Activated CD4-positive, alpha-beta T cell treated with anti-CD3 and anti-CD28 coated beads, Interleukin-2, amount 10 ng/mL, durations not matched to agents 7 days and 5 days (primary cell): ENCODE measurements at regions not wholly inside any gene's neighbourhood (a gene's known extent, or its start where the extent isn't known, plus 50 kb on each side); places are given as distances from the start of the nearest gene placed in this dataset.

ENCODE experiments used
- CTCF ChIA-PET: fragments of 350-600 bp; sonication (Branson Sonifier 250); formaldehyde crosslinking; loops from one replicate; lab custom pipeline; 2021; ENCODE audit warnings: antibody characterized with exemption; lab: Charles Lee
- POLR2A ChIA-PET: fragments of 350-600 bp; sonication (Branson Sonifier 250); formaldehyde crosslinking; loops from one replicate; lab custom pipeline; 2021; ENCODE audit warnings: antibody characterized with exemption; lab: Charles Lee
- DNase-seq: peaks from one replicate; pipeline ENCODE4 v3.0.0-alpha.2; 2020
- H3K27ac Mint-ChIP-seq: one replicate; pipeline ENCODE4 v1.8.0; 2021; ENCODE audit warnings: mild to moderate bottlenecking, moderate library complexity, mixed read lengths
- H3K27me3 Mint-ChIP-seq: one replicate; pipeline ENCODE4 v1.8.0; 2021; ENCODE audit warnings: mixed read lengths
- H3K36me3 Mint-ChIP-seq: one replicate; pipeline ENCODE4 v1.8.0; 2021; ENCODE audit warnings: low read depth, mixed read lengths
- H3K4me1 Mint-ChIP-seq: one replicate; pipeline ENCODE4 v1.8.0; 2021; ENCODE audit warnings: mixed read lengths
- H3K4me3 Mint-ChIP-seq: one replicate; pipeline ENCODE4 v1.8.0; 2021; ENCODE audit warnings: mild to moderate bottlenecking, moderate library complexity, mixed read lengths
- H3K9me3 Mint-ChIP-seq: one replicate; pipeline ENCODE4 v1.8.0; 2021; ENCODE audit warnings: mixed read lengths

DNA sequence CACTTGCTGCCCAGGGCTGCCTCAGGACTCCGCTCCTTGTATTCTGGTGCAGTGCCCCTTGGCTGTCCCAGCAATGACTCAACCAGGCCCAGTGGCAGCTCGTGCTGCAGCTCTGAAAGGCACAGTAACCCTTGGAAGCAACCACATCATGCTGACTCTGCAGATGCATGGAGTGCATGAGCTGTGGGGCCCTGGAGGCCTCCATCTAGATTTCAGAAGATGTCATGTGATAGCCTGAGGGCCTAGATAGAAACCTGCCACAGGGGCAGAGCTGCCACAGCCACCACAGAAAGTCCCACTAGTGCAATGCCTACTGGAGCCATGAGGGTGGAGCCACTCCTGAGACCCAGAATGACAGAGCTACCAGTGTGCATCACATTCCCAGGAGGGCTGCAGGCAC is 117.1 kb upstream of the SMAD3 start:
- Mint-ChIP-seq H3K4me1 (peaks cover 23% of the 10 kb centered on the region), H3K36me3 (no peaks in the 10 kb centered on the region), H3K4me3 (no peak overlapping the region), H3K27me3 (peaks cover 6% of the 10 kb centered on the region), H3K27ac (no peak overlapping the region), H3K9me3 (no peaks in the 10 kb centered on the region)
- DNase-seq, result no peak
- ChIA-PET CTCF (interaction anchor here (1.0 to 1.9 kb wide), 5 partner anchors 10 to 356 kb away, joined by 3 to 5 read pairs (median 4); no protein-coding TSS in a partner anchor), POLR2A (no interaction called here)

DNA sequence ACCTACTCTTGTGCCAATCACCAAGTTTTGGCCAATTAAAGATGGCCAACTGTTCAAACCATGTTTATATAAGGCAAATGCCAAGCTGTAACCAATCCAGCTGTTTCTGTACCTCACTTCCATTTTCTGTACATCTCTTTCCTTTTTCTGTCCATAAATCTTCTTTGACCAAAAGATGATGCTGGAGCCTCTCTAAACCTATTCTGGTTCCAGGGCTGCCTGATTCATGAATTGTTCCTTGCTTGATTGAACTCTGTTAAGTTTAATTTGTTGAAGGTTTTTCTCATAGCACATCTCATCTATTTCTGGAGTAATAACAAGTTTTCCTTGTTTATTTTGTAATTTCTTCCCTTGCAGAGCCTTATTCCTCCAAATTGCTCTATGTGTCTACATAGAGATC is 115.3 kb upstream of the SMAD3 start:
- CTCF ChIA-PET, result interaction anchor here (0.9 kb wide), 1 partner anchor 9 kb away, joined by 3 read pairs; no protein-coding TSS in a partner anchor
- Mint-ChIP-seq H3K4me3 (no peak overlapping the region), H3K27ac (no peak overlapping the region), H3K9me3 (no peaks in the 10 kb centered on the region), H3K4me1 (peaks cover 23% of the 10 kb centered on the region), H3K27me3 (peaks cover 6% of the 10 kb centered on the region), H3K36me3 (no peaks in the 10 kb centered on the region)
- POLR2A ChIA-PET, result interaction anchor here (0.7 kb wide), 1 partner anchor 258 kb away, joined by 3 read pairs; no protein-coding TSS in a partner anchor
- DNase-seq, result no peak

DNA sequence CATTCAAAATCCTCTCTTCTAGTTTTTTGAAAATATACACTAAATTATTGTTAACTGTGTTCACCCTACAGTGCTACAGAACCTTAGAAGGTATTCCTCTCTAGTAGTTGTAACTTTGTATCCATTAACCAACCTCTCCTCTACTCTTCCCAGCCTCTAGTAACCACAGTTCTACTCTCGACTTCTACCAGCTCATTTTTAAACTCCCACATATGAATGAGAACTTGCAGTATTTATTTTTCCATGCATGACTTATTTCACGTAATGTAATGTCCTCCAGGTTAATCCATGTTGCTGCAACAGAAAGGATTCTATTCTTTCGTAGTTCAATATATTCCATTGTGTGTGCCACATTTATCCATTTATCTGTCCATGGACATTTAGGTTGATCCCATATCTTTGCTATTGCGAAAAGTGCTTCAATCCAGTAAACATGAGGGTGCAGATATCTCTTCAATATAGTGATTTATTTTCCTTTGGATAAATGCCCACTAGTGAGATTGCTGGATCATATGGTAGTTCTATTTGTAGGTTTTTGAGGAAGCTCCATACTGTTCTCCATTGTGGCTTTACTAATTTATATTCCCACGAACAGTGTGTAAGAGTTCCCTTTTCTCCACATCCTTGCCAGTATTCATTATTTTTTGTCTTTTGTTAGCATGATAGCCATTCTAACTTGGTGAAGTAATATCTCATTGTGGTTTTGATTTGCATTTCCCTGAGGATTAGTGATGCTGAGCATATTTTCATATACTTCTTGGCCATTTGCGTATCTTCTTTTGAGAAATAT is 113.7 kb upstream of the SMAD3 start:
- ChIA-PET CTCF (no interaction called here), POLR2A (interaction anchor here (0.6 kb wide), 1 partner anchor 1026 kb away, joined by 3 read pairs; no protein-coding TSS in a partner anchor)
- Mint-ChIP-seq H3K36me3 (no peaks in the 10 kb centered on the region), H3K4me3 (no peak overlapping the region), H3K27me3 (peaks cover 6% of the 10 kb centered on the region), H3K27ac (no peak overlapping the region), H3K4me1 (peaks cover 19% of the 10 kb centered on the region), H3K9me3 (no peaks in the 10 kb centered on the region)
- DNase-seq, result no peak

DNA sequence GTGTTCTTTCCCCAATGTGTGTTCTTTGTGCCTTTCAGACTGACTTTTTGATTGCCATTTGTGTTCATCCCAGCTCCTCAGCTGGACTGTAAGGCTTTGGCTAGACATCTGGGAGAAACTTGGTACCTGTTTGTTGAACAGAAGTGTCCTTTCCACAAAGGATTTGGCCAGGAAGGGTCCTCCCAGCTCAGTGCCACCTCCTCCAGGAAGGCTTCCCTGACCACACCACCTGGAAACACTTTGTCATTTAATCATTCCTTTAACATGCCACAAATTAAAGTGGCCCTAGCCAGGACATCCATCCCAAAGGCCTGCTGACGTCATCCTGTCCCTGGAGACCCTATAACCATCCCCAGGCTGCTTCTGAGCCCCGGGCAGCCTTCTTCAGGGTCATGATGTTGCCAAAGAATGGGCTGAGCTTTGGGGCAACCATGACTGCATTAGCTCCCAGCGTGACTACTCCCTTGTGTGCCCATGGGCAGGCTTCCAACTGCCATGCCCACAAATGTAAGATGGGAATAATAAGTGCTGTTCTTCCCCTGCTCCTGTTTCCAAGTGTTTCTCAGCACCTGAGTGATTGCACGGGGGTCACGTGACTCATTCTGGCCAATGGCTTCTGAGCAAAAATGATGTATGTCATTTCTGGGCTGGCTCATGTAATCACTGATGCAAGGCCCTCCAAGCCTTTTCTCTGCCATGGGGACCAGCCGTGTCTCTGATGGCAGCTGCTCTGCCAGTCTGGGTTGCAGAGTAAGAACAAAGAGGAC is 112.5 kb upstream of the SMAD3 start:
- POLR2A ChIA-PET, result no interaction called here
- H3K4me1 Mint-ChIP-seq, result peaks cover 14% of the 10 kb centered on the region
- no peak for DNase-seq
- H3K27me3 Mint-ChIP-seq, result peaks cover 6% of the 10 kb centered on the region
- H3K27ac Mint-ChIP-seq, result no peak overlapping the region
- CTCF ChIA-PET, result interaction anchor here (1.6 kb wide), 1 partner anchor 26 kb away, joined by 4 read pairs; no protein-coding TSS in a partner anchor
- no peaks in the 10 kb centered on the region for H3K9me3 Mint-ChIP-seq
- H3K36me3 Mint-ChIP-seq, result no peaks in the 10 kb centered on the region
- H3K4me3 Mint-ChIP-seq, result no peak overlapping the region

DNA sequence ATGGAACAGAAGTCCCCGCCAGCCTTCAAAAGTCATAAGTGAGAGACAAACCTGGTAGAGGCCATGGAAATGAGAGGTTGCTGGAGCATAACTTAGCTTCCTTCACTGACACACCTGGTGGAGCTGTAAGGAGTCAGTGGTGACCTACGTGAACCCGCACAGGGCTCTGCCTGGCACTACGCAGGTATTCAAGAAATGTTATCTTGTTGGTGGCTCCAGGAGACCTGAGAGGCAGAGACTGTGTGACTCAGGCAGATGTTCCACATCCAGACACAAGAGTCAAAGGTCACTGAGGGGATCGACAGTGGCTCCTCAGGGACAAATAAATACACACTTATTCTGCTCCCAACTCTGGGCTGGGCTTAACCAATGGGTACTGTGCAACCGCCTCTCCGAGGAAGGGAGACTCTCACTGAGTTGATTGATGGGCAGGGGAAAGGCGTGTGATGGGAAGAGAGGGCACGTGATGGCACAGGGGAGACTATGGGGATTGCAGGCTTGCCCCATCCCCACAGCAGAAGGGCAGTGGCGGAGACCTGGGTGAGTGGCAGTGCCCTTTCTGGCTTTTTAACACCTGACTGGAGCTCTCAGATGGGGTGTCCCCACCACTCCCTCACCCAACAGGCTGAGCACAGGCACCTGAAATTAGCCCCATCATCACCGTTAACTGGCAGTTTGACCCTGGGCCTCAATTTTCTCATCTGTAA is 111.7 kb upstream of the SMAD3 start:
- ChIA-PET CTCF (interaction anchor here (0.7 to 1.6 kb wide), 2 partner anchors 26 to 337 kb away, joined by 3 to 4 read pairs; no protein-coding TSS in a partner anchor), POLR2A (no interaction called here)
- DNase-seq, result no peak
- H3K4me3 Mint-ChIP-seq, result no peak overlapping the region
- no peak overlapping the region for H3K27ac Mint-ChIP-seq
- H3K4me1 Mint-ChIP-seq, result peaks cover 9% of the 10 kb centered on the region
- H3K36me3 Mint-ChIP-seq, result no peaks in the 10 kb centered on the region
- H3K9me3 Mint-ChIP-seq, result no peaks in the 10 kb centered on the region
- H3K27me3 Mint-ChIP-seq, result peaks cover 6% of the 10 kb centered on the region

DNA sequence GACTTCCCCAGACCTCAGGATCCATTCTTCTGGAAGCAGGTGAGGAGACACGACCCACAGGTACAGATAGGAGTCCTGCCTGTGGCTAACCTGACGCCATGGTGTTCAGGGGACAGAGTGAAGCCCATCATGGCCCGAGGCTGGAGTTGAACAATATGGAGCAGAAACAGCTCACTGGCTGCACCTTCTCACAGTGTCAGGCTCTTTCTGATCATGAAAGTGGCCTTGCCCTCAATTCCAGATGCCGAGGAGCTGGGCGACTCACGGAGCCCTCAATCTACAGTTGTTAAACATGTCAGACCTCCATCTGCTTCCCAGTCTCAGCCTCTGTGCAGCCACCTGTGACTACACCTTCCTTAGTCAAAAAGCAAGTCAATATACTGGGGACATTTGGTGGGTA is 110.8 kb upstream of the SMAD3 start:
- no peaks in the 10 kb centered on the region for H3K9me3 Mint-ChIP-seq
- ChIA-PET CTCF (interaction anchor here (0.7 kb wide), 1 partner anchor 336 kb away, joined by 3 read pairs; no protein-coding TSS in a partner anchor), POLR2A (no interaction called here)
- no peaks in the 10 kb centered on the region for H3K36me3 Mint-ChIP-seq
- H3K4me3 Mint-ChIP-seq, result no peak overlapping the region
- no peak overlapping the region for H3K27ac Mint-ChIP-seq
- H3K27me3 Mint-ChIP-seq, result peaks cover 6% of the 10 kb centered on the region
- DNase-seq, result no peak
- H3K4me1 Mint-ChIP-seq, result peaks cover 7% of the 10 kb centered on the region

DNA sequence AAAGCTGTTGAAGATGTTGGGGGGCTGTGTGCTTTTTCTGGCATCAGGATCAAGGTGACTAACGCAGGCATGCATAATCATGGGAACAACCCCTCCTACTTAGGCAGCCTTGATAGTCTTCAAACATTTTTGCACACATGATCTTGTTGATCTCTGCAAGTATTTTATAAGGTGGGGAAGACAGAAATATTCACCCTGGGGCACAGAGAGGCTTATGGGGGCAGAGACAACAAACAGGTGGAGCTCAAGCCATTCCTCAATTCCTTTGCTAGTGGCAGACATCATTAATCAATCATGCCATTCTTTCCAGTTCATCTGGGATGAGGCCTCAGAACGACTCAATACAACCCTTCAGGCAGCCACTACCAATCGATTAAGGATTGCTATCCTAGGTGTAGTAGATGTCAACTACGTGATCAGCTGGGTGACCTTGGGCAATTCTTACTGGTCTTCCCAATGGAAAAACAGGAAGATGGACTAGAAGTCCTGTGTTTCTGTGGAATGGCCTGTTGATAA is 110.3 kb upstream of the SMAD3 start:
- Mint-ChIP-seq H3K36me3 (no peaks in the 10 kb centered on the region), H3K27ac (no peak overlapping the region), H3K27me3 (peaks cover 6% of the 10 kb centered on the region), H3K9me3 (no peaks in the 10 kb centered on the region), H3K4me3 (no peak overlapping the region), H3K4me1 (peaks cover 7% of the 10 kb centered on the region)
- ChIA-PET POLR2A (no interaction called here), CTCF (no interaction called here)
- no peak for DNase-seq

DNA sequence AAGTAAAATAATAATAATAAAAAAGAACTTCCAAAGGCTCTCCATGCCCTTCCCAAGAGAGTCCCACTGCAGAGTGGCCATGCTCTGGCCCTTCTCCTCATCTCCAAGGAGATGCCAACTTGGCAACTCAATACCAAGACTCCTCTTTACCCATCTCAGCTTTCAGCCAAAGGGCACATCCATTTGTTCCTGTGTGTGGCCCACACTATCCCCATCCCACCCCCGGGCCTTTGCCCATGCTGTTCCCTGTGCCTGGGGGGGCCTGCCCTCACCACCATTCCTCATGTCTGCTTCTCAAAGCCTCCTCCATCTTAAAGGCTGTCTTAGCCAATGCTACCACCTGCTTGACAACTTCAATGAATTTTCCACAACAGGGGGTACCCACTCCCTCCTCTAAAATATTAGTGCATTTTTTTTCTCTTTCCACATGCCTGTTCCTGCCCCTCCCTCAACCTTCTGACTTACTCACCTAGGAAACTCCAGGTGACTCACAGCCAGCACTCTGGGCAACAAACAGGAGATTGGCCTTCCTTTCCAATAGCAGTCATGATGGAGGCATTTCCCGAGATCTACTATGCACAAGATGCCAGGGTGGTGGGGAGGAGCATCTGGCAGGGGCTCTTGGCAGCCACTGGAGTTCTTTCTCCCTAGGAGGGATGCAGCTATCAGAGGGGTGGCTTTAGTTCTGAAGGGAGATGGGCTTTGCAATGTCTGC is 109.4 kb upstream of the SMAD3 start:
- no peak overlapping the region for H3K4me3 Mint-ChIP-seq
- peaks cover 7% of the 10 kb centered on the region for H3K4me1 Mint-ChIP-seq
- no peak overlapping the region for H3K27ac Mint-ChIP-seq
- no peaks in the 10 kb centered on the region for H3K36me3 Mint-ChIP-seq
- H3K9me3 Mint-ChIP-seq, result no peaks in the 10 kb centered on the region
- peaks cover 6% of the 10 kb centered on the region for H3K27me3 Mint-ChIP-seq
- CTCF ChIA-PET, result interaction anchor here (1.5 kb wide), 1 partner anchor 9 kb away, joined by 4 read pairs; no protein-coding TSS in a partner anchor
- no peak for DNase-seq
- POLR2A ChIA-PET, result no interaction called here

DNA sequence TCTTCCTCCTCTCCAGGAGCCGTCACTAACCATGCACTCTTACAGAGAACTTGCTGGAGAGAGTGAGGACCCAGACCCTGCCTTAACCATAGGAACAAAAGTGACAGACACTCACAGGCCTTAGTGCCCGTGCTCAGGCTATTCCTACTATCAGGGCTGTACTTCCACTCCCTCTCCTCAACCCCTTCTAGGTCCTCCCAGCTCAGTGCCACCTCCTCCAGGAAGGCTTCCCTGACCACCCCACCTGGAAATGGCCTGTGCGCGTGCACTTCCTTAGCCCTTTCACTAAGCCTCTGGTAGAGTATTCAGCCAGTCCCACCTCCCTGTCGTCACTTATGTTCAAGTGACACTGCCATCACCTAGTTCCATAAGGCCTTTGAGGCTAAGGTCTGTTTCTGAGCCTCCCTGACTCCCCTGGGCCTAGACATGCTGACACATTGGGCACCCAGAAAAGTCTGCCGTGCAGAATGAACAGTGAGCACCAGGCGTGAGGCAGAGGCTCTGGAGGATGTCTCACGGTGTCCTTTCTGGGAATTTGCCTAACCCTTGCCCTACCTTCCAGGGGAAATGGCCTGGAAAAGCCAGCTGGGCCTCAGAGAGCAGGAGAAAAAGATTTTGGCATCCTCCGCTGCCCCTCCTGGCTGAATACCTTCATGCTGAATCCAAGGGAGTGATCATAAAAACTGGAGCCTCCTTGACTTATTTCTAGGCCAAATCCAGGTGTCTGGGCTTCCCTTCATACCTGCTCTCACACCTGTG is 108.6 kb upstream of the SMAD3 start:
- Mint-ChIP-seq H3K4me1 (peaks cover 7% of the 10 kb centered on the region), H3K36me3 (no peaks in the 10 kb centered on the region), H3K27ac (peak overlapping the region; percentile 31), H3K9me3 (no peaks in the 10 kb centered on the region), H3K27me3 (peaks cover 6% of the 10 kb centered on the region), H3K4me3 (no peak overlapping the region)
- ChIA-PET POLR2A (no interaction called here), CTCF (interaction anchor here (1.0 to 1.5 kb wide), 2 partner anchors 10 to 500 kb away, joined by 3 to 4 read pairs; no protein-coding TSS in a partner anchor)
- no peak for DNase-seq

DNA sequence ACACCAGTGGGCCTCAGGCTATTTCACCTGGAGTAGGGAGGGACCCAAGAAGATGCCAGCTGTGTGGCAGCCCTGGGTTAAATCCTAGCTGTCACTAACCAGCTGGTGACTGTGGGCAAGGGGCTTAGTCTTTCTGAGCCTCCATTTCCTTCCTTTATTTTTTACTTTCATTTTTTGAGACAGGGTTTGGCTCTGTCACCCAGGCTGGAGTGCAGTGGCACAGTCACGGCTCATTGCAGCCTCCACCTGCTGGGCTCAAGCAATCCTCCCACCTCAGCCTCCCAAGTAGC is 108.0 kb upstream of the SMAD3 start:
- Mint-ChIP-seq H3K36me3 (no peaks in the 10 kb centered on the region), H3K4me3 (no peak overlapping the region), H3K27me3 (peaks cover 2% of the 10 kb centered on the region), H3K9me3 (no peaks in the 10 kb centered on the region), H3K27ac (peak overlapping the region; percentile 31), H3K4me1 (peaks cover 7% of the 10 kb centered on the region)
- CTCF ChIA-PET, result interaction anchor here (1.0 to 1.5 kb wide), 3 partner anchors 11 to 500 kb away, joined by 3 to 4 read pairs (median 3); no protein-coding TSS in a partner anchor
- POLR2A ChIA-PET, result interaction anchor here (0.6 kb wide), 1 partner anchor 331 kb away, joined by 3 read pairs; no protein-coding TSS in a partner anchor
- no peak for DNase-seq

DNA sequence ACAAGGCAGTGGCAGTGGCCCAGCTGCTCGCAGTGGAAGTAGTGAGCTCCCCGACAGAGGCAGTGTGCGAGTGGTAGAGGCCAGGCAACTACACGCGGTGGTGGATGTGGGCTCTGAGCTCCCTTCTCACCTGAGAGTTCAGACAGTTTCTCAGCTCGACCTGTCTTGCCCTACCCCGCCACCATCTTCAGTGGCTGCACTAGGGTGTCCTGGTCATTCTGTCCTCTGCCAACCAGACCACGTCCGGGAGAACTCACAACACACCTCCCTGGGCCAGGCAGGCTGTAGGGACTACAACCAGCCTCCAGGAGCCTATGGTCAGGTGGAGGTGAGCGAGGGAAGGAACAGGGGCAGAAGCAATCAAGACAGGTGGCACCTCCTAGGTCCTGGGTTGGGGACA is 106.3 kb upstream of the SMAD3 start:
- CTCF ChIA-PET, result interaction anchor here (1.6 kb wide), 1 partner anchor 11 kb away, joined by 3 read pairs; no protein-coding TSS in a partner anchor

More for the DNA sequence above, 106.3 kb upstream of the SMAD3 start:
- no peaks in the 10 kb centered on the region for H3K27me3 Mint-ChIP-seq
- DNase-seq, result no peak
- H3K4me1 Mint-ChIP-seq, result peaks cover 7% of the 10 kb centered on the region
- H3K4me3 Mint-ChIP-seq, result no peak overlapping the region
- no peaks in the 10 kb centered on the region for H3K36me3 Mint-ChIP-seq
- H3K9me3 Mint-ChIP-seq, result no peaks in the 10 kb centered on the region
- POLR2A ChIA-PET, result no interaction called here
- H3K27ac Mint-ChIP-seq, result no peak overlapping the region
